OCI-M2 (cell line): ENCODE measurements at regions not wholly inside any gene's neighbourhood (a gene's known extent, or its start where the extent isn't known, plus 50 kb on each side); places are given as distances from the start of the nearest gene placed in this dataset.
"Not testable (repeated sequence)": the region's sequence is repeated elsewhere in the genome, so short reads cannot be mapped to it uniquely, and the experiment has no call there.

Experiments used
- DNase-seq: peaks from one replicate; lab custom pipeline; 2025; ENCODE audit not compliant: unreplicated experiment; lab: John Stamatoyannopoulos, UW

DNA sequence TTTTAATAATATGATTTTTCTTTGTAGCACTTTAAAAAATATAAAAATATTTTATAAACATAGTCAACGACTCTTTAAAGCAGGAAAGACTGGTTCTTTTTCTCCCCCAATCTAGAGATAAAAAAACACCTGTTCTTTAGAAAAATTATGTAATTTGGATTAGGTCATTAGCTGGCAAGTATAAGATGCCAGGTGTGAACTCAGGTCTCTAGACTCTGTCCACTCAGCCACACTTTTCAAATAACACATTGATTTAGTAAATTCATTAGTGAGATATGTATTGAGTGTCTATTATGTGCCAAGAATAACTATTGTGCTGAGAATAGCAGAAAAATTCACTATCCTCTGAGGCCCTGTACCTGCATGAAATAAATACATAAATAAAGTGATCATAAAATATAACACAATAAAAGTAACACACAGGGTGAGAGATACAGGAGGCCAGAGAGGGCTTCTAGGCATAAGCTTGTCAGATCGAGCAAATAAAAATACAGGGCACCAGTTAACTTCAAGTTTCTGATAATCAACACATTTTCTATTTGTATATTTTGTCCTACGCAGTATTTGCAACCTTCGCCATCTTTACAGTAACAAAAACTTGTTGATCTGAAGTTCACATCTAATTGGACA is 867.1 kb upstream of the GBE1 start:
- no peak for DNase-seq

DNA sequence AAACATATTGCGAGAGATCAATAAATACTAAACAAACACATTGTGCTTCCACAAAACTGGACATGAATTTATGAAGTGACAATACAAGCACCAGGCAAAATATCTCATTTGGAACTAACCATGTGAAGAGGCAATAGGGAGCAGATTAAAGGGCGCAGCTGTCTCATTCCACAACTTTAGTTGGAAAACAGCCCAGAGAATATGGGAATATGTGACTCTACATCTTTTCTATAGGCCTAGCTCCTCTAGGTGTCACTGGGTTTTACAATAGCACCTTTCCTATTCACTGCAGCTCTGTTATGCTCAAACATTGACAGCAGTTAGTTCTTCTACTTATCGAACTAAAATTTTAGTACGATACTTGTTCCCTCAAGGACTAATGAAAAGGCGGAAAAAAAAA is 866.3 kb upstream of the GBE1 start:
- no peak for DNase-seq

DNA sequence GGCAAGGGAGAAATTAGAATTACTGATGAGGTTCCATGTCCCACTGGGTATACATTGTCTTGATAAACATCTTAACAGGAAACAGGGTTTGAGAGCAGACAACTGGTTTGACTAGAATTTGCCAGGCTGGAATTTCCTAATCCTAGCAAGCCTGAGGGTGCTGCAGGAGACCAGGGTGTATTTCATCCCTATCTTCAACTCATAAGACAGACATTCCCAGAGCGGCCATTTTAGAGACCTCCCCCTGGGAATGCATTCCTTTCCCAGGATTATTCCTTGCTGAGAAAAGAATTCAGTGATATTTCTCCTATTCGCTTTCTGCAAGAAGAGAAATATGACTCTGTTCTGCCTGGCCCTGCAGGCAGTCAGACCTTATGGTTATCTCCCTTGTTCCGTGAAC is 859.3 kb upstream of the GBE1 start:
- not testable (repeated sequence) for DNase-seq

DNA sequence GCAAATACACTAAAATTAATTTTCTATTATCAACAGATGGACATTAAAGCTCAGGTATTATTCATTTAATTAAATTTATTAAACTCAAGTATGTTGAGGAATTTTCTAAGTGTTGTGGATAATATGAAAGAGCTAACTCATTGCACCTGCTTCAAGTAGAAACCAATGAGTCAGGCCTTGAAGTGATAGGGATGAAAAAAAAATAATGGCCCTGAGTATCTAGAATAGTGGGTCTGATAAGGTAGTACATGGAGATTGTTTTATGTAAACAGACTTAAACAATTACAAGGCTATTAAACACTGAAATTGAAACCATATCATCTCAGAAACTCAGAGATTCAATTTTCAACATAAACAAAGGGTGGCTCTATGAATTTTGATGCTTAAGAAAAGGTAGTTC is 857.1 kb upstream of the GBE1 start:
- no peak for DNase-seq

DNA sequence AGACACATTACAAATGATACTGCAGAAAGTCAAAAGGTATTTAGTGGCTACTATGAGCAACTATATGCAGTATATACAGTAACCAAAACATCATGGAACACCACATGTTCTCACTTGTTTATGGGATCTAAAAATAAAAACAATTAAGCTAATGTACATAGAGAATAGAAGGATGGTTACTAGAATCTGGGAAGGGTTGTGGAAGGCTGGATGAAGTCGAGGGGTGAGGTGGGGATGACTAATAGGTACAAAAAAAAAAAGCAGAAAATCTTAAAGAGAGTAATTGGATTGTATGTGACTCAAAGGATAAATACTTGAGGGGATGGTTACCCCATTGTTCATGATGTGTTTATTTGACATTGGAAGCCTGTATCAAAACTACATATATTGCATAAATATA is 848.8 kb upstream of the GBE1 start:
- DNase-seq, result no peak

DNA sequence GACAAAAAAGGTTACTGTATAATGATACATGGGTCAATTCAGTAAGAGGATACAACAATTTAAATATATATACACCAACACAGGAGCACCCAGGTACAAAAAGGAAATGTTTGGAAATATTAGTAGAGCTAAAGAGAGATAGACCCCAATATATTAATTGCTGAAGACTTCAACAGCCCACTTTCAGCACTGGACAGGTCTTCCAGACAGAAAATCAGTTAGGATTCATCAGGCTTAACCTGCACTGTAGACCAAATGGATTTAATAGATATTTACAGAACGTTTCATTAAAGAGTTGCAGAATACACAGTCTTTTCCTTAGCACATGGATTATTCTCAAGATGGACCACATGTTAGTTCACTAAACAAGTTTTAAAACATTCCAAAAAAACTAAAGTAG is 845.9 kb upstream of the GBE1 start:
- DNase-seq, result no peak

DNA sequence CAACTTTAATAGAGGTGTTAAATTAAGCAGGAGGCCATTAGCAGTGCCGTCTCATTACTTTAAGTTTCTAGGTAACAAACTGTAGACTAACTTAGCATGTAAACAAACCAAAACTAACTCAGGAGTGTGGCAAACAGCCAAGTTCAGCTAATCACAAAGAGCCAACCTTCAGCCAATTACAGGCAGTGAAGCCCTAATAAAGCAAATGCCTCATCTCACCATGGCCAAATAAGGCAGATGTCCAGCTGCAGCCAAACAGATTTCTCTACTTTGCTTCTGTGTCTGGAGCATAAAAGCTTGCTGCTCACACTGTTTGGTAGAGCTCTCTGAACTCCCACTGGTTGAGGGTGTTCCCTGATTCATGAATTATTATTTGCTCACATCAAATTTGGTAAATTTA is 835.4 kb upstream of the GBE1 start:
- no peak for DNase-seq

DNA sequence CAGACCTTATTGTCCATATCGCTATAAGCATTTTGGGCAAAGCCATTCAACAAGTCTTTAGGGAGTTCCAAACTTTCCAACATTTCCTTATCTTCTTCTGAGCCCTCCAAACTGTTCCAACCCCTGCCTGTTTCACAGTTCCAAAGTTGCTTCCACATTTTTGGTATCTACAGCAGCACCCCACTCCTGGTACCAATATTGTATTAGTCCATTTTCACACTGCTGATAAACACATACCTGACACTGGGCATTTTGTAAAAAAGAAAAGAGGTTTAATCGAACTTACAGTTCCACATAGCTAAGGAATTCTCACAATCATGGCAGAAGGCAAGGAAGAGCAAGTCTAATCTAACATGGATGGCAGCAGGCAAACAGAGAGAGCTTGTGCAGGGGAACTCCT is 834.1 kb upstream of the GBE1 start:
- no peak for DNase-seq

DNA sequence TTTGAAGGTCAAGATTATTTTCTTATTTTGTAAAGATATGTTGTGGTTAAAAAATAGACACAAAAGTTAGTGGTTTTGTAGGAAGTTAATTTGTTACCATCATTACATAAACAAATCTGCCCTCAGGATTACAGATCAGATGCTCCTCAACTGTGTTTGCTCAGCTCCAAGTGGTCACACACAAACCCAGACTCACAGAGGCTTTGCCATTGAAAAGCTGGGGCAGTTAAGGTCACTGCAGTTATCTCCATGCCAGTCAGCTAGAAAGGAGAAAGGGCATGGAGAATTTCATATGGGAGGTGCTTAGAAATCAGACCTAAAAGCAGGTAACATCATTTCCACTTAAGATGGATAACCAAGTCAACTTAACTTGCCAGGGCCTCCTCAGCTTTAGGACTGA is 825.7 kb upstream of the GBE1 start:
- no peak for DNase-seq

DNA sequence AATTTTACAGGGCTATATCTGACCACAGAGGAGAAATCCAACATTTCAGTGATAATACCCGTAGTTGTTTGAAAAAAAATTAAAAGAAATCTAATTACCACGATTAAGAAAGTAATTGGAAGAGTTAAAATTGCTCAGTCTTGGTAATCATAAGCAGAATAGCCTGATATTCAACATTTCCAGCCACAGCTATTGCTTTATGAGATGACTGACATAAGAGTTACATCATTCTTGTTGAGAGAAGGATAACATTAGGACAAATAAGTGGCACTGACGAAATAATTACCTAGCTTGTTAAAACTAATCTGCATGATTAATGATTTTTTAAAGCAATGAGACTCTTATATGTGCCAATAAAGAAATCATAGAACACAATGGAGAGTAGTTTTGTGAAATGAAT is 825.0 kb upstream of the GBE1 start:
- DNase-seq, result no peak

DNA sequence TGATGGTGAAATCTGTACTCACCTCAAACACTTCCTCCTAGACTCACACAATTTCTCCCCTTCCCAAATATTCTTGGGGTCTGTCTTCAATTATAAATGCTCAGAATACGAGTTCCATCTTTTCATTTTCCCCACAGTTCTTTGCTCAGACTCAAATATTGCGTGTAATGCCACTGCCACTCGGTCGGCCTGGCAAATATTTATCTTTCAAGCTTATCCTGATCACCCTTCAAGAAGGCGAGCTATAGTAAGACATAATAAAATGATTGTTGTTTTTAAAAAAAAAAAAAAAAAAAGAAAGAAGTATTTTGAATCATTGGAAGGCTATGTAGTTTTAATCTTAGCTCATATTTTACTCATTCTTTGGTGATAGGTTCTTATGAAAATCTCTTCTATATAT is 824.6 kb upstream of the GBE1 start:
- DNase-seq, result not testable (repeated sequence)

DNA sequence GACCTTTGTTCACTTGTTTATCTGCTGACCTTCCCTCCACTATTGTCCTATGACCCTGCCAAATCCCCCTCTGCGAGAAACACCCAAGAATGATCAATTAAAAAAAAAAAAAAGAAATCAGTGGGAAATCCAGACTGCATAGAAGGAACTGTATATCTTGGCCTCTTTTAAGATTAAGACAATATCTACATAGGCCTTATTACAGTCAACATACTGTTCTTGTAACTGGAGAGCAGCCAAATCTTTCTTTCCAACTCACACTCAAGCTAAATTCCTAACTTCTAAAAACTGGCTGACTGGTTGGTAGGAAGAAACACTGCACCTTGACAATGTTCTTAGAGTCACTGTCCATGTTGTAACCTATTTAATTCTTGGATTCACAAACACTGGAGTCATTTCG is 824.1 kb upstream of the GBE1 start:
- DNase-seq, result not testable (repeated sequence)

DNA sequence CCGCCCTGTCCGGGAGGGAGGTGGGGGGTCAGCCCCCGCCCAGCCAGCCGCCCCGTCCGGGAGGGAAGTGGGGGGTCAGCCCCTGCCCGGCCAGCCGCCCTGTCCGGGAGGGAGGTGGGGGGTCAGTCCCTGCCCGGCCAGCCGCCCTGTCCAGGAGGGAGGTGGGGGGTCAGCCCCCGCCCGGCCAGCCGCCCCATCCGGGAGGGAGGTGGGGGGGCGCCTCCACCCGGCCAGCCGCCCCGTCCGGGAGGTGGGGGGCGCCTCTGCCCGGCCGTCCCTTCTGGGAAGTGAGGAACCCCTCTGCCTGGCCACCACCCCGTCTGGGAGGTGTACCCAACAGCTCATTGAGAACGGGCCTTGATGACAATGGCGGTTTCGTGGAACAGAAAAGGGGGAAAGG is 823.4 kb upstream of the GBE1 start:
- not testable (repeated sequence) for DNase-seq

DNA sequence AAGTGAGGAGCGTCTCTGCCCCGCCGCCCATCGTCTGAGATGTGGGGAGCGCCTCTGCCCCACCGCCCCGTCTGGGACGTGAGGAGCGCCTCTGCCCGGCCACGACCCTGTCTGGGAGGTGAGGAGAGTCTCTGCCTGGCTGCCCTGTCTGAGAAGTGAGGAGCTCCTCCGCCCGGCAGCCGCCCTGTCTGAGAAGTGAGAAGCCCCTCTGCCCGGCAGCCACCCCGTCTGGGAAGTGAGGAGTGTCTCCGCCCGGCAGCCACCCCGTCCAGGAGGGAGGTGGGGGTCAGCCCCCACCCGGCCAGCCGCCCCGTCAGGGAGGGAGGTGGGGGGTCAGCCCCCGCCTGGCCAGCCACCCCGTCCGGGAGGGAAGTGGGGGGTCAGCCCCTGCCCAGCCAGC is 823.0 kb upstream of the GBE1 start:
- not testable (repeated sequence) for DNase-seq

DNA sequence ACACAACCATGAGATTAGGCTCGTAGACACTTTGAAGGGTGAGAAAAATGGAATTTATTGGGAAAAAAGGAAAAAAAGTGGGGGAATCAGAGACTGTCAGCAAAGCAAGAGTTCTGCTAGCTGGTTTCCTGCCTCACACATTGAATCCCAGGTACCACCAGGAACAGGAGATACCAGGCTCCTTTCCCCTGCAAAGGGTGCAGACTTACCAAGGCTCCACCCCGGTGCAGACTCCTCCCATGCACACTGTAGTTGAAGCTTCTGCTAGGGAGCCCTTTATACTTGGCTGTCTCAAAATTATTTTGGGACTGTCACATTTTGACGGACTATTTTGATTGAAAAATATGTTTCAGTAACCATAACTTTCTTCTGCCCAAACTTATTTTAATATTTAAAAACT is 819.9 kb upstream of the GBE1 start:
- no peak for DNase-seq

DNA sequence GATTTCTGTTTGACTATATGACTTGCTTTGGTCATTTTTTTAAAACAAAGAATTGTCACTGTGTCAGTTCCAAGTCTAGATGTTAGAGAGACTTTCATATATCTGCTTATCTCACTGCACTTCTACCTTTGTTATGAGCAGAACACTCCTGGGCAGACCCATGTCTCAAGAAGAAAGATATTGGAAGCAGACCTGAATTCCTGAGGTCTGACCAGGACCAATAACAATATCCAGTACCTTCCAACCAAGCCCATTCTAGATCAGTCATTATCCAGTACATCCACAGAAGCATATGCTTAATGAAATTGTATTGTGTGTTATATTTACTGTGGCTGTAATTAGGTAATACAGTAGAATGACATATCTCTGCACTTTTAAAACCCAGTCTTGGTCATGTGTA is 811.3 kb upstream of the GBE1 start:
- no peak for DNase-seq

DNA sequence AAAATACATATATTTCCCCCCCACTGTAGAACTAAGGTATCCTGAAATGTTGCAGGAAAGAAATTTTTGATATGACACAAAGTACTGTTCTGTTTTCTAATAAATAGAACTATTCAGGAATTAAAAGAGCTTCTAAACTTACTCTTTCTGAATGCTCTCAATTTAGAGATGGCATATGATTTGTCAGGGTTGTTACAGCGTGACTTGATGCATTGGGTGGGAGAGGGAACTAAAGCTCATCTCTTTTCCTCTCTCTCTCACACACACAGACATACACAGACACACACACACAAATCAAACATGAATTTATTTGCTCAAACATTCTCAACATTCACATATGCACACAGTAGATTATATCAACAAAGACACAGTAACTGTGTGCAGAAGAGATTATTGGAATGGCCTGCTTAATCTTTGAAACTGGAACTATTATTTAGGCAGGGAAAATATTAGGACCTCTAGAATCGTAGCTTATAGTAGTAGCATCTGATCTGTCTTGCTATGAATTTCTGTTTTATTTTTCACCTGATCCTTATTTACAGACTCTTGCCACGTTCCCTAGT is 807.4 kb upstream of the GBE1 start:
- no peak for DNase-seq

DNA sequence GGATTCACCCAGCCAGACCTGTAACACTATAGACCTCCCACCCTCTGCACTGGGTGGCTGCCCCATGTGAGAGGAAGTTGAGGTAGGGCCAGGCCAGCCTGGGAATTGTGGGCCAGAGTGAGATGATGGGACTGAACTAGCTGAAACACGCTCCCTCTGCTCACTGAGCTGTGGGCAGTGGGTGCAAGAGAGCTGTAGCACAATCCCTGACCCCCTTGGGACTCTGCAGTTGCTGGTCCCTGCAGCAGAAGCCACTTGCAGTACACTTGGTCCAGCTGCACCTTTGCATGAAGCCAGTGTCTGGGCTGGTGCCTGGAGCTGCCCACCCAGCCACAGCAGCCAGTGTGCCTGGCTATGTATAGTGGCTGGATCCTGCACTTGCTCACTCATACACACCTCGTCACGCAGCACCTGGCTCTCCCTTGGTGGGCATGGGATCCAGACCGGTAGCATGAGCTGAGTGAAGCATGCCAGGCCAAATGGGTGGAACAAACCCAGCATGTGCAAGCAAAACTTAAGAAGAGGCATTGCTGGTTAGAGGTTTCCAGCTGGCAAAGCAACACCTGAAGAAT is 805.7 kb upstream of the GBE1 start:
- no peak for DNase-seq

DNA sequence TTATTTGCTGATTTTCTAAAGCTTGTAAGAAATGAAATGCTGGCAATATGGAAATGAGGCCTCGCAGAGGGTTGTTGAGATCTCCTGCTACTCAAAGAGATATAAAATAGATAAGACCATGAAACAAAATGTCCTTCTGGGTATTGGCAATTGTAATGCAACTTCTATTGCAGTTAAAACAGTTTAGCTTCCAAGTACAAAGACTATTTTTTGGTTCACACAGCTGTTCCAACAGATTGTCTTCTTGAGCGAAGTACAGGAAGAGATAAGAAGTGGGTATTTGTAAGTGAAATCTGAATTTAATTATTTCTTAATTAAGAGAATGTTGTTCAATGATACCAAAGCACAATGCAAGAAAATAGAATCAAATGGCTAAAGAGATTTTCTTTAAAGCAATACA is 801.5 kb upstream of the GBE1 start:
- no peak for DNase-seq

DNA sequence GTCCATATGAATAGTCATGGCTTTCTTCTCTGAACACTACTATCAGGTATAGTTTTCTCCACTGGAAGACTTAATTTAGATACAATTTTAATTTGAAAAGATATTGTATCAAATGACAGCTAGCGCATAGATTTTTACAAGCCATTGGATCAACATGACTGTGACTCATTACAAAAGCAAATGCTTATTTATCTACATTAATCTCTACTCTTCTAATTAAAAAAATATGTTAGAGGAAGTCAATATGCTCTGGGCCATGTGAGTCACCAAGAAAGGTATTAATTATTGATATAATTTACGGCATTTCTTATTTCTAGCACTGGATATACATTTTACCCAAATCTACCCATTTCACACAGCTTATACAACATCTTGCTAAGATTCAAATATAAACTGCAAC is 800.3 kb upstream of the GBE1 start:
- DNase-seq, result no peak

DNA sequence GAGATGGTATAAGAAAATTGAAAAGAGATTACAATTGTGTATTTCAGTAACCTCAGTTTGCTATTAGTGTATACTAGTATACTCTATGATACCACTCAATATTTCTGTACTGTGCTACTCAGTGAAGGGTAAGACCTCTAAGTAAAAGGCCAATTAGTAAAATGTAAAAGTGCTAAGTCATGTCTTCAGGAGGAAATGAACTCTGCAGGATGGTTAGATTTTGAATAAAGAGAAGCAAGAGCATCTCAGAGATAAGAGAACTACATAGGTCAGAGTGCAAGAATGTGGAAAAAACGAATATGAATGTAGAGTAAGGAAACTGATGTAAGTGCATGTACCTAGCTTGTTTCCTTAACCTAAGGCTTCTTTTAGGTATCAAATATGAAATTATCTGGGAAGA is 796.6 kb upstream of the GBE1 start:
- no peak for DNase-seq

DNA sequence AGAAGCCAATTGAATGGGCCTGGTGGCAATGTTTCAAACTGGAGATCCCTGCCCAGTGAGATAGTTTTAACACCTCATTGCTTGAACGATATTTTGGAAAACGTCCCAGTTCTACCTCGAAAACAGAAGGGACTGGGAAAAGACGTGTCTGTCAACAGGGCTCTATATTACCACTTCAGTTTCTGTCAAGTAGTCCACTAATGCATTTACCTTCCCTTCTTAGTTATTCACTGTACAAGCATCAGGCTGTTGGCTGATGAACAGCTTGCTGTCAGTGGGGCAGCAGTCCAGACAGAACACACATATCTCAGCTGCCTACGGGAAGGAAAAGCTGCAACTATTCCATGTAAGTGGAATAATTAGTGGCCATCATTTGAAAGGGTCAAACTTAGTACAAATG is 794.7 kb upstream of the GBE1 start:
- no peak for DNase-seq

DNA sequence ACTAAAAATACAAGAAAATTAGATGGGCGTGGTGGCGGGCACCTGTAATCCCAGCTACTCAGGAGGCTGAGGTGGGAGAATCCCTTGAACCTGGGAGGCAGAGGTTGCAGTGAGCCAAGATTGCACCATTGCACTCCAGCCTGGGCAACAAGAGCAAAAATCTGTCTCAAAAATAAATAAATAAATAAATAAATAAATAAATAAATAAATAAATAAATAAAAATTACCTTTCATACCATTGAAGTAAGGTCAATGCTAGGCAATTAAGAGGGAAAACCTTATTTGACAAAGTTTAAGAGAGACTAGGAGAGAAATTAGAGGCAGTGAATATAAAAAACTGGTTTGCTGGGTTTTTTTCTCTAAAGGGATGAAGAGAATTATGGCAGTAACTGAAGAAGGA is 781.1 kb upstream of the GBE1 start:
- not testable (repeated sequence) for DNase-seq
